Ascending aorta (tissue), 2 donors: ENCODE measurements at regions not wholly inside any gene's neighbourhood (a gene's known extent, or its start where the extent isn't known, plus 50 kb on each side); places are given as distances from the start of the nearest gene placed in this dataset.

ENCODE experiments used
- DNase-seq, 2 donors: peaks; one replicate each; pipeline ENCODE4 v3.0.0-alpha.2; 2019; ENCODE audit warnings: low spot score in 2 of 2
- H3K27ac ChIP-seq, 2 donors: fragments of 200-600 bp; sonication (generic); one replicate each; pipeline ENCODE4 v1.5.1; 2016 to 2017; ENCODE audit warnings: mild to moderate bottlenecking in 1 of 2
- H3K27me3 ChIP-seq: fragments of 200-600 bp; sonication (generic); one replicate; pipeline ENCODE4 v1.5.1; 2017
- H3K36me3 ChIP-seq, 2 donors: fragments of 200-600 bp; sonication (generic); one replicate each; pipeline ENCODE4 v1.5.1; 2016
- H3K4me1 ChIP-seq, 2 donors: fragments of 200-600 bp; sonication (generic); one replicate each; pipeline ENCODE4 v1.5.1; 2016 to 2017; ENCODE audit warnings: mild to moderate bottlenecking in 1 of 2
- H3K4me3 ChIP-seq, 2 donors: fragments of 200-600 bp; sonication (generic); one replicate each; pipeline ENCODE4 v1.5.1; 2016 to 2017; ENCODE audit warnings: mild to moderate bottlenecking in 1 of 2
- H3K9me3 ChIP-seq, 2 donors: fragments of 200-600 bp; sonication (generic); one replicate each; pipeline ENCODE4 v1.5.1; 2016
- CTCF ChIP-seq, 3 experiments: fragments of 200-600 bp in 2 of 3; fragments of 450-650 bp in 1 of 3; sonication (generic) in 2 of 3; IDR thresholded peaks; one replicate each; pipeline ENCODE4 v1.5.1; 2016 to 2019; ENCODE audit warnings: antibody characterized with exemption in 3 of 3, mild to moderate bottlenecking in 1 of 3, moderate library complexity in 1 of 3
- intact Hi-C: fragments of 100-400 bp; cut with DNase I; formaldehyde crosslinking; loops from one replicate; pipeline ENCODE4 v1.15.1; 2023

GRCh38 chr6:16953905-16954304 lies 147.9 kb upstream of the STMND1 start:
- no peak for DNase-seq
- intact Hi-C loops = no loop called here

GRCh38 chr6:16953446-16953845 lies 148.4 kb upstream of the STMND1 start:
- no peak for DNase-seq
- Histone ChIP-seq H3K36me3 (no peaks in the 10 kb centered on the region), H3K27ac (no peak overlapping the region), H3K27me3 (no peaks in the 10 kb centered on the region), H3K4me1 (no peaks in the 10 kb centered on the region), H3K9me3 (no peaks in the 10 kb centered on the region), H3K4me3 (no peak overlapping the region)
- TF ChIP-seq CTCF (IDR thresholded peaks at IDR 0.05) = no peak
- intact Hi-C loops = no loop called here

More at GRCh38 chr6:16953905-16954304, 147.9 kb upstream of the STMND1 start:
- Histone ChIP-seq H3K27ac (no peak overlapping the region), H3K4me1 (no peaks in the 10 kb centered on the region), H3K27me3 (no peaks in the 10 kb centered on the region), H3K36me3 (no peaks in the 10 kb centered on the region), H3K9me3 (no peaks in the 10 kb centered on the region), H3K4me3 (no peak overlapping the region)
- no peak for TF ChIP-seq CTCF (IDR thresholded peaks at IDR 0.05)

- Histone ChIP-seq H3K27me3 (no peaks in the 10 kb centered on the region), H3K4me3 (no peak overlapping the region), H3K36me3 (no peaks in the 10 kb centered on the region), H3K27ac (no peak overlapping the region), H3K4me1 (peaks cover 0 to 2% of the 10 kb centered on the region in 2 donors), H3K9me3 (no peaks in the 10 kb centered on the region)
- DNase-seq = no peak
- no peak for TF ChIP-seq CTCF (IDR thresholded peaks at IDR 0.05)
- intact Hi-C loops = no loop called here
Observed at GRCh38 chr6:16950825-16951495, 150.9 kb upstream of the STMND1 start.

- no peaks in the 10 kb centered on the region for H3K36me3 ChIP-seq
- H3K9me3 ChIP-seq = no peaks in the 10 kb centered on the region
- peaks cover 0 to 2% of the 10 kb centered on the region in 2 donors for H3K4me1 ChIP-seq
- no peak overlapping the region for H3K4me3 ChIP-seq
- intact Hi-C loops = no loop called here
- no peak for DNase-seq
- H3K27ac ChIP-seq = no peak overlapping the region
- no peaks in the 10 kb centered on the region for H3K27me3 ChIP-seq
- no peak for TF ChIP-seq CTCF (IDR thresholded peaks at IDR 0.05)
Observed at GRCh38 chr6:16950302-16950701, 151.5 kb upstream of the STMND1 start.

- no peaks in the 10 kb centered on the region for H3K27me3 ChIP-seq
Observed at GRCh38 chr6:16949716-16950115, 152.1 kb upstream of the STMND1 start.

More at GRCh38 chr6:16949716-16950115, 152.1 kb upstream of the STMND1 start:
- no peak overlapping the region for H3K4me3 ChIP-seq
- TF ChIP-seq CTCF (IDR thresholded peaks at IDR 0.05) = no peak
- H3K27ac ChIP-seq = no peak overlapping the region
- intact Hi-C loops = no loop called here
- H3K9me3 ChIP-seq = no peaks in the 10 kb centered on the region
- H3K4me1 ChIP-seq = peaks cover 0 to 2% of the 10 kb centered on the region in 2 donors
- no peak for DNase-seq
- no peaks in the 10 kb centered on the region for H3K36me3 ChIP-seq
